GM19397 (cell line): ENCODE measurements at regions not wholly inside any gene's neighbourhood (a gene's known extent, or its start where the extent isn't known, plus 50 kb on each side); places are given as distances from the start of the nearest gene placed in this dataset.
"Not testable (repeated sequence)": the region's sequence is repeated elsewhere in the genome, so short reads cannot be mapped to it uniquely, and the experiment has no call there.

Experiments
- ATAC-seq: cut with Tn5 transposase; IDR thresholded peaks from one replicate; pipeline ENCODE4 v1.9.1; 2021; ENCODE audit warnings: mild to moderate bottlenecking, moderate library complexity; ENCODE audit not compliant: unreplicated experiment

DNA sequence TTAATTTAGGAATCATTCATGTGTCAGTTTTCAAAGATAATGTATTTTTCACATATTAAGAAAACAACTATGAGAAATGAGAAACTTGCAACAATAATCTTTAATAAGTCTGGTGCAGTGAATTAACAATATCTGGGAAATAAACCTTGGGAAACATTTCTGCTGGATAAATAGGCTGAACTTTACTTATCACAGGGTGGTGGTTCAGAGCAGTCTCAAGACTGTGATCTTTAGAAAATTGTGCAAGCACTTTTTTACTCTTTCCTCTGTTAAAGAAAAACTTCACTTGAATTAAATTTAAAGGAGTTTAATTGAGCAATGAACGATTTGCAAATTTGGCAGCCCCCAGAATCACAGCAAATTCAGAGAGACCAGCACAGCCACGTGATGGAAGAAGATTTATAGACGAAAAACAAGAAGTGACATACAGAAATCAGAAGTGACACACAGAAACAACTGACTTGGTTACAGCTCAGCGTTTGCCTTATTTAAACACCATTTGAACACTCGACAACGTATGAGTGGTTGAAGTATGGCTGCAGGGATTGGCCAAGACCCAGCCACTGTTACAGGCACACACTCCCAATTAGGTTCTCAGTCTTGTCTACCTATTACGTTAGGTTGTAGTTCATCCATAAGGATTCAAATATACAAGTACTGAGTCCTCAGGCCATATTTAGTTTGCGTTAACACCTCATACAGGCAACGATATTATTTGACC is 631.9 kb downstream of the SLCO4C1 start:
- no peak for ATAC-seq

DNA sequence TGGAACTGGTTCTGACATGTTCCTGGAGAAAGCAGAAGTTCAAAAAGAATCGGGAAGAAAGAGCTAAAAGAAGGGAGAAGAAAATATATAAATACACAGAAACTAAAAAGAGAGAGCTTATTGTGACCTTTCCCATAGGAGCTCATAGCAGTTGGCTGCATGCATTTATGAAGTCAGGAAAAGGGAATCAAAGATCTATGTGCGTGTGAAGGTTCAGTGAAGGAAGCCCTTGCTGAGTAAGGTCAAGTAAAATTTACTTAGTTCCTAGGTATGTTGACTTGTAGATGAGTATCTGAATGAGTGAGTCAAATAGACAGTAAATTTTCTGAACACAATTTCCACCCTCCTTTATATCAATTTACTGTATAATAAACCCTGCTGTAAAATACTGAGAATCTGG is 632.5 kb downstream of the SLCO4C1 start:
- no peak for ATAC-seq

DNA sequence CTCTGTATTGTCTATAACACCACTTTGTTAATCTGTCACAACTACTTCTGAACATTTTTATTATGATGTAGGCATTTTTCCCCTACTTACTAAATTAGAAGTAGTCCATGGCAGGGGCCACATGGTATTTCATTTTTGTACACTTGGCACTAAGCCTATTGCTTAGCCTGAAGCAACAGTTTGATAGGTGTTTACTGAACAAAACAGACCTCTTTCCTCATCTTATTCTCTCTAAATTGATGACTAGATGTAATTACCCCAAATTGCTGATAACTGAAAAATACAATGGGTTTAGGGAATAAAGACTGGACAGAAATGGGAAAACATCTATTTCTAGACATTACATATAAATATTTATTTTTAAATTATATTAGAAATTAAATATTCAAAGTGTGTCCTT is 633.8 kb downstream of the SLCO4C1 start:
- ATAC-seq, result no peak

DNA sequence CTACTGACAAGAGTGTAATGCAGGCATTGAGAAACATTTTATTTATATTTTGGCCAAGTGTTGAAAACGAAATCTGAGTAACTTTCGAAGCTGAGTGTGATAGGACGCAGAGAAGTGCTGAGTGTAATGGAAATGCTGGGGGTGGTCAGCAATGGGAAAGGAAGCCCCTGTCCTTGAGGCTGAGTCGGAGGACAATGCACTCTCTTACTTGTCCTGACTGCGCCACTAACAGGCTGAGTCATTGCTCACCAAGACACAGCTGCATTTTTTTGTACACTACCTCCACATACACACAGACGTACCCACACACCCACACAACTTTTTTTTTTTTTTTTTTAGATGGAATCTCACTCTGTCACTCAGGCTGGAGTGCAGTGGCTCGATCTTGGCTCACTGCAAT is 637.7 kb downstream of the SLCO4C1 start:
- ATAC-seq, result no peak

DNA sequence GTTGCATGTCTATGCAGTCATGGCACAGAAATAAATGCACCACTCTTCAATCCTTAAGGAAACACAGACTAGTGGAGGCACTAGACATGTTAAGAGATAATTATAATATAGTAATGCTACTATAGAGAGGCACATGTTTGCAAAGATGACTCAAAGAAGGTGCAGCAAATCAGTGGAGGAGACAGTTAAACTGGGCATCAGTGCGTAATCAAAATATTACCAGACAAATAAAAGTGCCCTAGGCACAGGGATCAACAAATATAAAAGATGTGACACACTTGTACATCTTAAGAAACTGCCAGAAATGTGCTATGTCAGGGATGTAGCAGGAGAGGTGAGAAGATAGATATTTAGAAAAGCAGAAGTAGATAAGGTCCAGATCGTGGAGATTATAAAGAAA is 642.1 kb downstream of the SLCO4C1 start:
- no peak for ATAC-seq

DNA sequence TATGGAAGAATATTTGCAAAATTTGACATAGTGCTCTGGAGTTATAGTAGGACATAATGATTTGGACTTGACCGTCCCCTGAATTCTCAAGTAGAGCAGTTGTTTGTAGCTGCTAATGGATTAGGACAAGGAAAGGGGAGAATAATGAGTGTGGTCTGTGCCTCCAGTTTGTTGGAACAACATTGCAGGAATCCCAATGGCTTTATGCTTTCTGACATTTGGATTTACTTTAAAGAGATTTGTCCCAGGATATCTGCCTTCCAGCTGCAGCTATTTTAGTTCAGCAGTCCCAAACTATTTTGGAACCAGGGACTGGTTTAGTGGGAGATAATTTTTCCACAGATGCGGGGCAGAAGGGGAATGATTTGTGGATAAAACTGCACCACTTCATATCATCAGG is 648.2 kb downstream of the SLCO4C1 start:
- ATAC-seq, result no peak

DNA sequence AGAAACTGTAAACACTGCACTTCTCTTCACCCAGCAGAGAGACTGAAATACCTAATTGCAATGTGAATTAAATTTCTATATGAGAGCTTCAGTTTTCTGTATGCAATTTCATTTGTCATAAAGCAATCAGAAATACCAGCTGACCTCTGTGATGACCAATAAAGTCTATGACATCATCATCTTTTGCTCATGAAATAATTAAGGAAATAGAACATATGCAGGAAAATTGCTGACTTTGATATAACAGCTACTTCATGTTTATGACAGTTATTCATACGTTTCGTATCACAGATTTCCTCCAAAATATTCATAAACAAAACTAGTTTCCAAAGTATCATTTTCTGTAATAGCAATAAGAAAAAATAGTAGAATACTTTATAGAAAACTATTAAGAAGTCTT is 652.3 kb downstream of the SLCO4C1 start:
- no peak for ATAC-seq

DNA sequence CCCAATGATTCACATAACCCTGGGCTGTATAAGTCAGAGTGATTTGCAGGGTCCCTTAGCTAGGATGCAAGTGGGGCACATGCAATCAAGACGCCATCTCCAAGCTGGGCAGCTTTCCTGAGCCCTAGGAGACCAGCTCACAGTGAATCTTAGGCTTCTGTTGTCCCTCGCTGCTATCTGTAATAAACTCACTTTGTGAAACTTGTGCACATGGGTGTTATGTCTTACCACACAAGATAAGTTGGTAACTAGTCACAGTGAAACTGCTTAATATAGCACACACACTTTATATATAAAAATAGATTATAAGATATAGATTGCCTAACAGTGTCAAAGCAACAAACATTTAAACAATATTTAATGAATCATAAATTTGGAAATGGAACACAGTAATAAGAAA is 658.5 kb downstream of the SLCO4C1 start:
- ATAC-seq, result no peak

DNA sequence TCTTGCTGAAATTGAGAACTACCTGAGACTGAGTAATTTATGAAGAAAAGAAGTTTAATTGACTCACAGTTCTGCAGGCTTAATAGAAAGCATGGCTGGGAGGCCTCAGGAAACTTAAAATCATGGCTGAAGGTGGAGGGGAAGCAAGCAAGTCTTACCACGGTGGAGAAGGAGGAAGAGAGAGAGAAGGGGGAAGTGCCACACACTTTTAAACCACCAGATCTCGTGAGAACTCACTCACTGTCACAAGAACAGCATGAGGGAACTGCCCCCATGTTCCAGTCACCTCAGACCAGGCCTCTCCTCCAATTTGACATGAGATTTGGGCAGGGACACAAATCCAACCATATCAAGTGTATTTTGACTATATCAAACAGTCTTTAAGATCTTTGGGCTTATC is 668.3 kb downstream of the SLCO4C1 start:
- ATAC-seq, result not testable (repeated sequence)

DNA sequence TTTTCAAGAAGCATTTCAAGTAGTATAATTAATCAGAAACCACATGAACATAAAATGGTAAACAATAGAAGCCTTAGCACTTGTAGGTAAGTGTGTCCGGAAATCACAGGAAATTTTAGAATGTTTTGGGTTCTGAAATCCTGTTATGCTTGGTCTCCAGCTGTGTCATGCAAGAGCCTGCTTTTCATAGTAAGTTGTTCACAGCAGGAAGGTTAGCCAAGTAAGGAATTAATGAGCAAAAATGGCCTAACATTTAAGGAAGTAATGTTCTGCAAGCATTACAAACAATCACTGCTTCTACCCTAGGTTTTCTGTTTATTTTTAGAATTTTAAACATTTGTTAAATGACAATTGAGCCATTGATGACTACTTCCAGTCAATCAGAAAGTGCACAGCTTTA is 669.5 kb downstream of the SLCO4C1 start:
- ATAC-seq, result no peak

DNA sequence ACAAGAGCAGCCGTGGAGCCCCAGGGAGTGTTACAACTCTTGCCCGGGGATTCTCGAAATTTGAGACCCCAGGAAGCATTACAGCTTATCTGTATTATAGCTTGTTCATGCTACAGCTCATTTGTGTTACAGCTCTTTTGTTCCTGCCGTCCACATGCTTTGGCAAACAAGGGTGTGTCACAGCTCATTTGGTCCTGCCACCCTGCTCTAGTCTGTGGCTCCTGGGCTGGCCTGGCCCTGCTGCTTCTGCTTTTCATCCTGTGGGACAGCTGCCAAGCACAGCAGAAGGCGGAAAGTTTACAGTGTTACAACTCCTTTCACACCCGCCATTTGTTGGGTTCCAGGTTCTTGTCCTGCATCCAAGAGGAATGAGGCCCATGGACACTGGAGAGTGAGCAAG is 685.0 kb downstream of the SLCO4C1 start:
- ATAC-seq, result no peak

DNA sequence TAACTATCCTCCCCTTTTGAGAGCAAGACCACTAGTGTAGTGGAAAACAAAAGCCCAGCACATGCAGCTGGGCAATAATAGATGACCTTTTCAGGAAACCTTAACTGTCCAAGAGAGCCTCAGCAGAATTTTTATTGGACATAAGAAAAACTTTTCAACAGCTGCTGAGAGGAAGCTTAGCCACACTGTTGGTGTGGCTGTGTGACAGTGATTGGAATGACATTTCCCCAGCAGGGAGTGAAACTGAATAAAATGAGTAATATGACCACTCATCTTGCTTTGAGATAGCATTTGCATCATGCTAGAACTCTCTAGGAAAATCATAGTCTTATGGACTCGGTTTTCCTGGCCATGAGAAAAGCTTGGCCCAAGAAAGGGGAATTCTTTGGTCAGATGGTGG is 687.8 kb downstream of the SLCO4C1 start:
- no peak for ATAC-seq

DNA sequence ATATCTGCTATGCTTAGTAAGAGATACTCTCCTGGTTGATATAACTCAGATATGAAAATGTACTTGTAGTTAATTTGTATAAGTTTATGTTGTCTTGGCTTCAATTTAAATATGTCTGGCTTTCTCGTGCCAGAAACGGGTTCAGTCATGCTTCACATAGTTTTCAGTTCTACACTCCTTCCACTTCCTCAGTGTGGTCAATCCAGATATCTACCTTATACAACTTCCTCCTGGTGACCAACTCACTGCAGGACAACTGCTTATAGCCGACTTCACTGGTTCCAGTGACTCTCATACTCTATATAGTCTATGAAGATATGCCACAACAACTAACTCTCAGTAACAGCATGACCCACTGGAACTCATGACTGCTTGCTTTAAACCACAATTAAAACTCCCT is 690.4 kb downstream of the SLCO4C1 start:
- peak; percentile 74 for ATAC-seq

DNA sequence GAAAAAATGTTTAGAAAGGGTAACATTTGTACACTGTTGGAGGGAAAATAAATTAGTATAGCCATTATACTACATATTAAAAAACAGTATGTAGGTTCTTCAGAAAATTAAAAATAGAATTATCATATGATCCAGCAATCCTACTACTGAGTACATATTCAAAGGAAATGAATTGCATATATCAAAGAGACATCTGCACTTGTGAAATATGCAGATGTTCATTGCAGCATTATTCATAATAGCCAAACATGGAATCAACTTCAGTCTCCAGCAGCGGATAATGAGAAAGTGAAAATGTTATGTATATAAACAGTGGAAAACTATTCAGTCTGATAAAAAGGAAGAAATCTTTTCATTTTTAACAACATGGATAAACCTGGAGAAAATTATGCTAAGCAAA is 695.5 kb downstream of the SLCO4C1 start:
- ATAC-seq, result no peak

DNA sequence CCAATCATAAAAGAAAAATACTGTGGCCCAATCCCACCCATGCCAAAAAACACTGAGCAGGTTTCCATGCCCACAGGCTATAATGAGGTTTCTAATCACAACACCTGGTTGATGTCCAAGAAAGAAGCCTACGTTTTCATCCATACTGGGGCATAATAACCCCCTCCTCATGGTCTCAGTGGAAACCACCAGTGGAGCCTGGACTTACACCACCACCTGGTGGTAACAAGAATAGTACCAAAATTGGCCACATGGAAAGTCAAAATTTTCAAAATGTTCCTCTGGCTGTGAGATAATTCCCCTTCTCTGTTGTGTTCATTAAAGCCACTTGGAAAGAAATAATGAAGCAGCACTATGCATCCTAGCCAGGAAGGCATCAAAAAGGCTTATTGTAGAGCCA is 687.3 kb upstream of the ST8SIA4 start:
- ATAC-seq, result no peak

DNA sequence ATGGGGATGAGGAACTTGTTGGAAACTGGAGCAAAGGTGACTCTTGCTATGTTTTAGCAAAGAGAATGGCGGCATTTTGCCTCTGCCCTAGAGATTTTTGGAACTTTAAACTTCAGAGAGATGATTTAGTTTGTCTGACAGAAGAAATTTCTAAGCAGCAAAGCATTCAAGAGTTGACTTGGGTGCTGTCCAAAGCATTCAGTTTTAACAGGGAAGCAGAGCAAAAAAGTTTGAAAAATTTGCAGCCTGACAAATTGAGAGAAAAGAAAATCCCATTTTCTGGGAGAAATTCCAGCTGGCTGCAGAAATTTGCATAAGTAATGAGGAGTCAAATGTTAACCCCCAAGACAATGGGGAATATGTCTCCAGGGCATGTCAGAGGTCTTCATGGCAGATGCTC is 682.3 kb upstream of the ST8SIA4 start:
- ATAC-seq, result no peak

DNA sequence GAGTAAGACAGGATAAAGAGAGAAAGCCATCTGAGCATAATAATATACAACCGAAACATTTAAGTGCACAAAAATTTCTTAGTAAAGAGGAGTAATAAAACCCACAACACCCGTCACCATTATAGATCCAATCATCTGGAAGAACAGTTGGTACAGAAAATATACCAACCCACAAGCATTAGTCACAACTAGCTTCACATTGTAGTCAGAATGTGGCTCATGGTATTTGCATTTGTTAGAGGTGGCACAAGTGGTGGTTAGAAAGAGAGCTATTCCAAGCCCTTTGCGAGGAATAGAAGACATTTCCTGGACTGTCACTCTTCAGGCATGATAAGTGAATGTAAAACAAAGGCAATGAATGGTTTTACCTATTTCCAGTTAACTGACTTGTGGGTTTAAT is 677.5 kb upstream of the ST8SIA4 start:
- no peak for ATAC-seq

DNA sequence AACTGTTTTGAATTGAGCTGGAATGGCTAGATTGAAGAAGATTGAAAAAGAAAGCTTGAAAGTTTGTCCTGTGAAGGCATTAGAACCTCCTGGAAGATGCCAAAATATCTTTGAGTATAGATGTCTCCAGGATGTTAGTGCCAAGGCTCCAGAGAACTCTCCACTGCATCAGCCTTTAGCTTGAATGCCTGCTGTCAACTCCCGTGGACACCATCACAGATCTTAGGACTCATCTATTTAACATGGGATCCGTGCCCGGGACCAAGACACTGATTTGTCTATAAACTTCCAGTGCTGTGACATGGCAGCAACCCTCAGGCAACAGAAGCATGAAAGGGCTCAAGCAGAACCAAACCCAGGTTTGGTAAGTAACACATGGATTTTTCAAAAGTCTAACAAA is 670.9 kb upstream of the ST8SIA4 start:
- no peak for ATAC-seq

DNA sequence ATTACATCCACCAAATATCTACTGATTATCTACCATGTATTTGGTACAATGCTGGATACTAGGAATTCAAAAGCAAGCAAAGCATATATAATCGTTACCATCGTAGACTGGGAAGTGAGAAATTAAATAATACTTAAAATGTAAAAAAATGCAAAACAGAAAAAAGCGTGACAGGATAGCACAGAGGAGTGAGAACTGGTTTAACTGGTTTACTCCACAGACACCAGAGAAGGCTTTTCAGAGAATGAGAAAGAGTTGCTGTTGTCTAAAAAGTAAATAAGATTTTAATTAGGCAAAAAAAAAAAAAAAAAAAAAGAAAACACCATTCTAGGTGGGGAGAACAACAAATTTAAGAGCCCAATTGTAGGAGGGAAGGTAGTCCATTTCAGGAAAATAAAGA is 657.9 kb upstream of the ST8SIA4 start:
- no peak for ATAC-seq

DNA sequence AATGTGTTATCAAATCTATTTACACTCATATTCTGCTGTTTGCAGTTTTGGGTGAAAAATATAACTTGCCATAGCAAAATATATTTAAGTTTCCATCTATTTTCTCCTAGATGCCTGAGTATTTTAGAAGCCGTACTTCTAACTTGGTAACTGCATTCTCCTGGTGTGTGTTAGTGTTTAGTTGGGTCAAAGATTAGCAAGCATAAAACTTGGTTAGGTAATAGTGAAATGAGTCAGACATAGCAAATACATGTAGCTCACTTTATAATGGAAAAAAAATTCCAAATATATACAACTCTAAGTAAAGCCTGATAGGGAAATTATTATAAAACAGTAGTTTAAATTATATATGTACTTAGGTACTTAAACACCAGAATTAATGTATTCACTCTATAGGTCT is 640.7 kb upstream of the ST8SIA4 start:
- no peak for ATAC-seq

DNA sequence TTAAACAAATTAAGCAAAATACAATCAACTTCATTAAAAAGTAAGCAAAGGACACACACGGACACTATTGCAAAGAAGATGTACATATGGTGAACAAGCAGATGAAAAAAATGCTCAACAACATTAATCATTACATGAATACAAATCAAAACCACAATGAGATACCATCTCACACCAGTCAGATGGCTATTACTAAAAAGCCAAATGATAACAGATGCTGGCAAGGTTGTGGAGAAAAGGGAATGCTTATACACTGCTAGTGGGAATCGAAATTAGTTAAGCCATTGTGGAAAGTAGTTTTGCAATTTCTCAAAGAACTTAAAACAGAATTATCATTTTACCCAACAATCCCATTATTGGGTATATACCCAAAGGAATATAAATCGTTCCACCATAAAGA is 636.2 kb upstream of the ST8SIA4 start:
- ATAC-seq, result no peak

DNA sequence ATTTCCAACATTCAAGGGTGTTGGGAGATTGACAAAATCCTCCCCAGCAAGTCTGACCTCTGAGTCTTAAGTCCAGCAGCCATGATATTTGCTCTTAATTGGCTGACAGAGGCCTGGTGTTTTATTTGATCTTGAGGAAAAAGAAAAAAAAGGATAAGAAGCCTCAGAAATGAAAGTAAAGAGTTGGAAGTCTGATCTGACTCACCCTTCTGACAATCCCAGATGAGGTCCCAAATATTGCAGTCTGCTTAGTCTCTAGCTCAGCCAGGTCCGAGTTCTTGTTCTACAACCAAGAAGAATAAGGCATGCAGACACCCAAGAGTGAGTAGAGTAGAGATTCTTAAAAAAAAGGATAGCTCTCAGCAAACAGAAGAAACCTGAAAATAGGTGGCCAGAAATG is 632.5 kb upstream of the ST8SIA4 start:
- no peak for ATAC-seq

DNA sequence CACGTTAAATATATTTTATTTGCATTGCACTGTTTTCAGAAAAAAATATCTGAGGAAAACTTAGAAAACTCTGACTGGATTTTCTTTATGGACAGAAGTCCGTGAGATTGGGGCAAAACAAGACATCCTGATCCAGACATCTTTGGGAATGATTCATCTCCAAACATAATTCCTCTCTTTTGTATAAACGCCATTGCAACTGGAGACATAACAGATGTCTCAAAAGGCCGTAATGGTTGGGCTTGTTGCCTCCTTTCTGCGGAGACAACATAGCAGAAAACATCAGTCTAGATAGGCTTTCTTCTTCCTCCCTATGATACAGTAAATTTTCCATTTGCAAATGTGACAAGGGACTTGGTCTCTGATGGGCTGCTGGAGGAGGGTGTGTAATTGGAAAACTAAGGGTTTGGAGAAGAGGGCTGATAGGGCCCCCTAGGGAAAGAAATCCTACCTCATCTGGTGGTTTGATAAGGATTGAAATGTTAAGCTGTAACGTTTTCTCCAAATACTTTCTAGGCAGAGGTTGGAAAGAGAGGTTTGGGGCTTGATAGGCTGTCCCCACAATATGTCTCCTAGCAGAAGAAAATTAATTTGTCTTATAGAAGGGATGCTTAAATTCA is 631.5 kb upstream of the ST8SIA4 start:
- no peak for ATAC-seq
